PC-9 (cell line): ENCODE measurements at regions not wholly inside any gene's neighbourhood (a gene's known extent, or its start where the extent isn't known, plus 50 kb on each side); places are given as distances from the start of the nearest gene placed in this dataset.

ENCODE experiments used
- BruUV-seq: library from RNA; stranded (reverse); fragments of 400-500 nt; replicated peaks from 2 replicates; lab custom pipeline; 2021; lab: Mats Ljungman, UMichigan
- CTCF ChIA-PET: fragments of 300-600 bp; sonication (Branson Sonifier 250); formaldehyde crosslinking; loops from one replicate; lab custom pipeline; 2022; ENCODE audit warnings: antibody characterized with exemption; lab: Charles Lee
- POLR2A ChIA-PET: fragments of 300-600 bp; sonication (Branson Sonifier 250); formaldehyde crosslinking; loops from one replicate; lab custom pipeline; 2022; ENCODE audit warnings: antibody characterized with exemption; ENCODE audit not compliant: unreplicated experiment; lab: Charles Lee
- DNase-seq, 2 experiments: peaks; one replicate each; pipeline versions ENCODE4 v3.0.0 to v3.0.0-alpha.2; 2015 to 2022; ENCODE audit warnings: mixed read lengths in 1 of 2
- H2AFZ ChIP-seq: fragments of 200-600 bp; sonication (generic); 2 replicates; pipeline ENCODE4 v1.8.1; 2017; ENCODE audit warnings: antibody characterized with exemption
- H3F3A ChIP-seq: fragments of 200-600 bp; sonication (generic); 2 replicates; pipeline ENCODE4 v1.8.1; 2017; ENCODE audit warnings: antibody characterized with exemption, mild to moderate bottlenecking, low read depth; ENCODE audit not compliant: insufficient read depth
- H3K27ac ChIP-seq: fragments of 200-600 bp; sonication (generic); 2 replicates; pipeline ENCODE4 v1.6.1; 2016; ENCODE audit warnings: mixed run types
- H3K27me3 ChIP-seq: fragments of 200-600 bp; sonication (generic); 2 replicates; pipeline ENCODE4 v1.6.1; 2016; ENCODE audit warnings: low read depth, mixed run types; ENCODE audit not compliant: insufficient read depth
- H3K36me3 ChIP-seq: fragments of 200-600 bp; sonication (generic); 2 replicates; pipeline ENCODE4 v1.6.1; 2016; ENCODE audit warnings: low read depth, mixed run types
- H3K4me1 ChIP-seq: fragments of 200-600 bp; sonication (generic); replicated peaks from 2 replicates; pipeline ENCODE4 v1.6.1; 2016; ENCODE audit warnings: mixed run types; ENCODE audit not compliant: insufficient read depth
- H3K4me2 ChIP-seq: fragments of 200-600 bp; sonication (generic); 2 replicates; pipeline ENCODE4 v1.6.1; 2017; ENCODE audit warnings: mixed run types
- H3K4me3 ChIP-seq: fragments of 200-600 bp; sonication (generic); 2 replicates; pipeline ENCODE4 v1.6.1; 2016; ENCODE audit warnings: mixed run types
- H3K79me2 ChIP-seq: fragments of 200-600 bp; sonication (generic); 2 replicates; pipeline ENCODE4 v1.6.1; 2017; ENCODE audit warnings: low read depth, mixed run types
- H3K9me2 ChIP-seq: fragments of 200-600 bp; sonication (generic); 2 replicates; pipeline ENCODE4 v1.8.1; 2017; ENCODE audit warnings: mild to moderate bottlenecking; ENCODE audit not compliant: insufficient read depth
- H3K9me3 ChIP-seq: fragments of 200-600 bp; sonication (generic); 2 replicates; pipeline ENCODE4 v1.8.1; 2016; ENCODE audit warnings: low read depth; ENCODE audit not compliant: insufficient read depth
- H4K20me1 ChIP-seq: fragments of 200-600 bp; sonication (generic); 2 replicates; pipeline ENCODE4 v1.8.1; 2017; ENCODE audit not compliant: insufficient read depth
- EZH2 ChIP-seq: fragments of 200-600 bp; sonication (generic); IDR thresholded peaks from 2 replicates; pipeline ENCODE4 v1.8.0; 2017; ENCODE audit warnings: antibody characterized with exemption, low read depth
- intact Hi-C: fragments of 100-400 bp; cut with micrococcal nuclease; formaldehyde crosslinking; loops from one replicate; pipeline ENCODE4 v1.10.0; 2022; ENCODE audit not compliant: unreplicated experiment
- TF ChIP-seq, protein P1 (sequence below): fragments of 200-600 bp; sonication (generic); conservative IDR thresholded peaks from 2 replicates; pipeline ENCODE4 v1.6.1; 2017; ENCODE audit warnings: mixed run types, antibody characterized with exemption, mild to moderate bottlenecking, moderate library complexity

DNA sequence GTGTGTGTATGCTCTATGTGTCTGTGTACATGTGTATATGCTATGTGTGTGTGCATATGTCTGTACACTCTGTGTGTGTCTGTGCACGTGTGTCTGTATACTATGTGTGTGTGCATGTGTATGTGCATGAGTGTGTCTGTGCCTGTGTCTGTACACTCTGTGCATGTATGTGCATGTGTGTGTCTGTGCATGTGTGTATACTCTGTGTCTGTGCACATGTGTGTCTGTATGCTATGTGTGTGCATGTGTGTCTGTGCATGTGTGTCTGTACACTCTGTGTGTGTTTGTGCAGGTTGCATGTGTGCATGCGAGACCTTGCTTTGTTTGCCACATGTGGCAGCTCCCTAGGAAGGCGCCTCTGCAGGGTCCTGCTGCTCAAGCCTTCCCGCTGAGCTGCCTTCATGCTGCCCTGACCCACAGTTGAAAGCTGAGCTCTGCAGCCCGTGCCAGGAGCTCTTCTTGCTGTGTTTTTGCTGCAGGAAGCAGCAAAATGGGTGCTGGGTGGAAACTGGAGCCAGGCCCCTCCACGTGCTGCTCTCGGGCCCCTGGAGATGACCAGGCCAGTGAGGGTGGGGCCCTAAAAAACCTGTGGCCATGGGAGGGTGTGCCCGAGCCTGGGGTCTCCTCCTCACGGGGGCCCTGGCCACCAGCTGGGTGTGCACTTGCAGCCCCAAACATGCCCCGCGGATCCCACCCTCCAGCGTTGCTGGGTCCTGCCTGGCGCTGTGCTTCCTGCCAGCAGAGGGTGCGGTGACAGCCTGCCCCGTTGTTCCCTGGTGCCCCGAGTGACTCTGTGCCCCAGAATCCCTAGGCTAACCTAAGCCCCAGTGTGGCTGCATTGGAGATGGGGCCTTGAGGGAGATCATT lies 109.1 kb downstream of the DACT2 start:
- no TSS peak for BruUV-seq
- Histone ChIP-seq H3K4me3 (no peak overlapping the region), H3K9me3 (no peaks in the 10 kb centered on the region), H3K9me2 (no peaks in the 10 kb centered on the region), H3F3A (no peaks in the 10 kb centered on the region), H3K4me1 (no peaks in the 10 kb centered on the region), H2AFZ (no peak overlapping the region), H3K27ac (no peak overlapping the region), H3K79me2 (no peaks in the 10 kb centered on the region), H4K20me1 (no peaks in the 10 kb centered on the region), H3K36me3 (no peaks in the 10 kb centered on the region), H3K27me3 (peaks cover 94% of the 10 kb centered on the region), H3K4me2 (no peak overlapping the region)
- CTCF ChIA-PET: no interaction called here
- POLR2A ChIA-PET: no interaction called here
- TF ChIP-seq, protein P1, sequence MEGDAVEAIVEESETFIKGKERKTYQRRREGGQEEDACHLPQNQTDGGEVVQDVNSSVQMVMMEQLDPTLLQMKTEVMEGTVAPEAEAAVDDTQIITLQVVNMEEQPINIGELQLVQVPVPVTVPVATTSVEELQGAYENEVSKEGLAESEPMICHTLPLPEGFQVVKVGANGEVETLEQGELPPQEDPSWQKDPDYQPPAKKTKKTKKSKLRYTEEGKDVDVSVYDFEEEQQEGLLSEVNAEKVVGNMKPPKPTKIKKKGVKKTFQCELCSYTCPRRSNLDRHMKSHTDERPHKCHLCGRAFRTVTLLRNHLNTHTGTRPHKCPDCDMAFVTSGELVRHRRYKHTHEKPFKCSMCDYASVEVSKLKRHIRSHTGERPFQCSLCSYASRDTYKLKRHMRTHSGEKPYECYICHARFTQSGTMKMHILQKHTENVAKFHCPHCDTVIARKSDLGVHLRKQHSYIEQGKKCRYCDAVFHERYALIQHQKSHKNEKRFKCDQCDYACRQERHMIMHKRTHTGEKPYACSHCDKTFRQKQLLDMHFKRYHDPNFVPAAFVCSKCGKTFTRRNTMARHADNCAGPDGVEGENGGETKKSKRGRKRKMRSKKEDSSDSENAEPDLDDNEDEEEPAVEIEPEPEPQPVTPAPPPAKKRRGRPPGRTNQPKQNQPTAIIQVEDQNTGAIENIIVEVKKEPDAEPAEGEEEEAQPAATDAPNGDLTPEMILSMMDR: no peak
- no peak for TF ChIP-seq EZH2
- DNase-seq: no peak
- intact Hi-C loops: no loop called here

DNA sequence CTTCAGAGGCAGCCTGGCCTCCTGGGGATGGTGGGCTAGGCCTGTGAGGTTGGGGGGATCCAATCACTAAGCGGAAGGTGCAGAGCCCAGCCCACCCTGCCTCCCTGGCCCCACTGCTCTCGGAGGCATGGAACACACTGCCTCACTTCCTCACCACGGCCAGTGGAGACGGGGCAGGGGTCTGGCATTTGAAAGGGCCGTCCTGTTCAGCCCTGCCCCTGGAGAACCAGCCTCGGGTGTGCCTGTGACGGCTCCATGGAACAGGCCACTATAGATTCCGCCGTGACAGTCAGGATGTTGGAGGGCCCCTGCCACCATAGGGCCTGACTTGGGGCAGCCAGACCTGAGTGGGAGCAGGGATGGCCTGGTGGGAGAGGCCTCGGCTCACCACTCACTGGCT lies 110.2 kb downstream of the DACT2 start:
- intact Hi-C loops: no loop called here
- no peaks in the 10 kb centered on the region for H3K4me1 ChIP-seq
- H2AFZ ChIP-seq: no peak overlapping the region
- POLR2A ChIA-PET: no interaction called here
- TF ChIP-seq, protein P1: no peak
- no peak for TF ChIP-seq EZH2
- no peak overlapping the region for H3K4me3 ChIP-seq
- H3K4me2 ChIP-seq: no peak overlapping the region
- no TSS peak for BruUV-seq
- no peaks in the 10 kb centered on the region for H4K20me1 ChIP-seq
- no peak overlapping the region for H3K27ac ChIP-seq
- no peaks in the 10 kb centered on the region for H3F3A ChIP-seq
- H3K79me2 ChIP-seq: no peaks in the 10 kb centered on the region
- no peaks in the 10 kb centered on the region for H3K36me3 ChIP-seq
- H3K9me3 ChIP-seq: no peaks in the 10 kb centered on the region
- CTCF ChIA-PET: no interaction called here
- H3K9me2 ChIP-seq: no peaks in the 10 kb centered on the region
- DNase-seq: no peak
- peaks cover 95% of the 10 kb centered on the region for H3K27me3 ChIP-seq

DNA sequence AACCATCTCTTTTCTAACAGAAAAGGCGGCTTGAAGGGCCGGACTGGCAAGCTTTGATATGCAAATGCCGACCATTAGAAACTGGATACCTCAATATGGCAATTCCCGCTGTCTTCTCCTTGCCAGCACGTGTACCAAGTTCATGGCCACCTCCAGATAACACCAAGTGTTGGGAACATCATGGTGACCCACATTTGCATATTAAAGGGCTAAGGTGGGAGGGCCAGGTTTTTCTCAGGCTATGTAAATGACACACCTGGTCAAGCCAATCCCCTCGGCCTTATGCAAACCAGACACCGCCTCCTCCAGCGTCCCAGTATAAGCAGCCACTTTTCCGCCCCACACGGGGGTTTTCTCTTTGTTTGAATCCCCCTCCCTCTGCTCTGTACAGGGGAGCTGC lies 110.7 kb downstream of the DACT2 start:
- Histone ChIP-seq H3K4me2 (no peak overlapping the region), H3F3A (no peaks in the 10 kb centered on the region), H3K79me2 (no peaks in the 10 kb centered on the region), H3K9me3 (no peaks in the 10 kb centered on the region), H3K27me3 (peaks cover 93% of the 10 kb centered on the region), H3K27ac (no peak overlapping the region), H3K9me2 (no peaks in the 10 kb centered on the region), H2AFZ (no peak overlapping the region), H3K4me1 (no peaks in the 10 kb centered on the region), H4K20me1 (no peaks in the 10 kb centered on the region), H3K4me3 (no peak overlapping the region), H3K36me3 (no peaks in the 10 kb centered on the region)
- ChIA-PET POLR2A (no interaction called here), CTCF (no interaction called here)
- TF ChIP-seq, protein P1: no peak
- no peak for TF ChIP-seq EZH2
- no TSS peak for BruUV-seq
- no peak for DNase-seq
- intact Hi-C loops: no loop called here
